HFFc6 (cell line): ENCODE measurements at regions not wholly inside any gene's neighbourhood (a gene's known extent, or its start where the extent isn't known, plus 50 kb on each side); places are given as distances from the start of the nearest gene placed in this dataset.

ENCODE experiments used
- DNase-seq: peaks from one replicate; pipeline ENCODE4 v3.0.0-alpha.2; 2018
- H3K27ac Mint-ChIP-seq: 2 replicates; pipeline ENCODE4 v1.8.0; 2020; ENCODE audit warnings: mild to moderate bottlenecking, mixed read lengths
- H3K27me3 Mint-ChIP-seq: 2 replicates; pipeline ENCODE4 v1.8.0; 2021; ENCODE audit warnings: mild to moderate bottlenecking, moderate library complexity, mixed read lengths; ENCODE audit not compliant: insufficient read depth
- H3K36me3 Mint-ChIP-seq: 2 replicates; pipeline ENCODE4 v1.8.0; 2021; ENCODE audit warnings: low read depth, mixed read lengths
- H3K4me1 Mint-ChIP-seq: 2 replicates; pipeline ENCODE4 v1.8.0; 2020; ENCODE audit warnings: low read depth, mixed read lengths
- H3K4me3 Mint-ChIP-seq: 2 replicates; pipeline ENCODE4 v1.8.0; 2020; ENCODE audit warnings: mild to moderate bottlenecking, moderate library complexity, mixed read lengths
- H3K9me3 Mint-ChIP-seq: 2 replicates; pipeline ENCODE4 v1.8.0; 2020; ENCODE audit warnings: mild to moderate bottlenecking, mixed read lengths
- TF ChIP-seq, protein P1 (sequence below): fragments of 200-600 bp; sonication (generic); IDR thresholded peaks from 2 replicates; pipeline ENCODE4 v1.5.0; 2021; ENCODE audit warnings: antibody characterized with exemption, mild to moderate bottlenecking

DNA sequence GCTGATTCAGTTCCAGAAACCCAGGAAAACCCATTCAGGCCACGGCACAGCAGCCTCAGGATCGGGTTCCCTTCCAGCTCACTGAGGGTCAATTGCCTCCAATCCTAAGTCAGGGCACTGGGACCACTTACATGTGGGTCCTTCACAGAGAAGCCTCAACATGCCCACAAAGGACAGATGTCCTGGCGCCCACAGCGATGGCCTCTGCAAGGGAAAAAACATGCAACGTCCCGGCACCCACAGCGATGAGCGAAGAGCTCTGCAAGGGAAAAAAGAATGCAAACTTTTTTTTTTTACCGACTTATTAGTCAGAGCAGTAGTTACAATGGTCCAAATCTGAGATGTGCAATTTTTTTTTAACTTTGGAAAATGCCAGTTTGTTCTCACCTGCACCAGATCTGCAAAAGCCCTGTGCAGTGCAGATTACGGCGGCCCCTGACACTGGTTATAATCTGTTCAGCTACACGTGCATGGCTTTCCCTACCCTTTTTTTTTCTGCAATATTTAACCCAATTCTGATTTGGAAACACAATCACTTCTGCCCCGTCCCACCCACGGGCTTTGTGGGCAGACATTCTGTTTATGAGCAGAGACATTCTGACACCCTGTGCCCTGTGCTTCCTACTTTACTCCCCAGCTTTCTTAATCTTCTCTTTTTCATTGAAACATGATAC is 159.3 kb upstream of the SALL3 start:
- Mint-ChIP-seq H3K36me3 (no peaks in the 10 kb centered on the region), H3K27ac (no peak overlapping the region), H3K4me3 (no peak overlapping the region), H3K4me1 (no peaks in the 10 kb centered on the region), H3K27me3 (peaks cover 7% of the 10 kb centered on the region; the same call in 1 of the 2 replicates), H3K9me3 (peaks cover 47% of the 10 kb centered on the region)
- TF ChIP-seq, protein P1, sequence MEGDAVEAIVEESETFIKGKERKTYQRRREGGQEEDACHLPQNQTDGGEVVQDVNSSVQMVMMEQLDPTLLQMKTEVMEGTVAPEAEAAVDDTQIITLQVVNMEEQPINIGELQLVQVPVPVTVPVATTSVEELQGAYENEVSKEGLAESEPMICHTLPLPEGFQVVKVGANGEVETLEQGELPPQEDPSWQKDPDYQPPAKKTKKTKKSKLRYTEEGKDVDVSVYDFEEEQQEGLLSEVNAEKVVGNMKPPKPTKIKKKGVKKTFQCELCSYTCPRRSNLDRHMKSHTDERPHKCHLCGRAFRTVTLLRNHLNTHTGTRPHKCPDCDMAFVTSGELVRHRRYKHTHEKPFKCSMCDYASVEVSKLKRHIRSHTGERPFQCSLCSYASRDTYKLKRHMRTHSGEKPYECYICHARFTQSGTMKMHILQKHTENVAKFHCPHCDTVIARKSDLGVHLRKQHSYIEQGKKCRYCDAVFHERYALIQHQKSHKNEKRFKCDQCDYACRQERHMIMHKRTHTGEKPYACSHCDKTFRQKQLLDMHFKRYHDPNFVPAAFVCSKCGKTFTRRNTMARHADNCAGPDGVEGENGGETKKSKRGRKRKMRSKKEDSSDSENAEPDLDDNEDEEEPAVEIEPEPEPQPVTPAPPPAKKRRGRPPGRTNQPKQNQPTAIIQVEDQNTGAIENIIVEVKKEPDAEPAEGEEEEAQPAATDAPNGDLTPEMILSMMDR: no peak
- no peak for DNase-seq

DNA sequence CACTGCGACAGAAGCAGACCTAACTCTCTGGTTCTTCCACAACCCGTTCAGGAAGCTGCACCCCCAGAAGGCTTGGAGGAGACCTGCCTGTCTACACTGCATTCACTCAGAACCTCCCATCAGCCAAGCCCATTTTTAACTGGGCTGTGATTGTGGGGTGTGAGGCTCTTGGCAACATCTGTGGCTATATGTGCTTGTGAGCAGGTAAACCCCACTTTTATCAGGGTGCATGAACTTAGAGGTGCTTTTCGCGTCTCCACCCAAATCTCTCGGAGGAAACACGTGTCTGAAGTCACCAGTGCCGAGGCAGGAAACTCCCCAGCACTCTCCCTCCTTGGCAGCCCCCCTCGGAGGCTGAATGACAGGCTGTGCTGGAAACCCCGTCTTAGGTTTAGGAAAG is 158.2 kb upstream of the SALL3 start:
- no peak overlapping the region for H3K27ac Mint-ChIP-seq
- TF ChIP-seq, protein P1: no peak
- peaks cover 7% of the 10 kb centered on the region; the same call in 1 of the 2 replicates for H3K27me3 Mint-ChIP-seq
- peaks cover 48% of the 10 kb centered on the region for H3K9me3 Mint-ChIP-seq
- no peak overlapping the region for H3K4me3 Mint-ChIP-seq
- no peak for DNase-seq
- H3K36me3 Mint-ChIP-seq: 0 out of 2 replicates have a peak, but pooled peaks cover 4% of the 10 kb centered on the region
- no peaks in the 10 kb centered on the region for H3K4me1 Mint-ChIP-seq

DNA sequence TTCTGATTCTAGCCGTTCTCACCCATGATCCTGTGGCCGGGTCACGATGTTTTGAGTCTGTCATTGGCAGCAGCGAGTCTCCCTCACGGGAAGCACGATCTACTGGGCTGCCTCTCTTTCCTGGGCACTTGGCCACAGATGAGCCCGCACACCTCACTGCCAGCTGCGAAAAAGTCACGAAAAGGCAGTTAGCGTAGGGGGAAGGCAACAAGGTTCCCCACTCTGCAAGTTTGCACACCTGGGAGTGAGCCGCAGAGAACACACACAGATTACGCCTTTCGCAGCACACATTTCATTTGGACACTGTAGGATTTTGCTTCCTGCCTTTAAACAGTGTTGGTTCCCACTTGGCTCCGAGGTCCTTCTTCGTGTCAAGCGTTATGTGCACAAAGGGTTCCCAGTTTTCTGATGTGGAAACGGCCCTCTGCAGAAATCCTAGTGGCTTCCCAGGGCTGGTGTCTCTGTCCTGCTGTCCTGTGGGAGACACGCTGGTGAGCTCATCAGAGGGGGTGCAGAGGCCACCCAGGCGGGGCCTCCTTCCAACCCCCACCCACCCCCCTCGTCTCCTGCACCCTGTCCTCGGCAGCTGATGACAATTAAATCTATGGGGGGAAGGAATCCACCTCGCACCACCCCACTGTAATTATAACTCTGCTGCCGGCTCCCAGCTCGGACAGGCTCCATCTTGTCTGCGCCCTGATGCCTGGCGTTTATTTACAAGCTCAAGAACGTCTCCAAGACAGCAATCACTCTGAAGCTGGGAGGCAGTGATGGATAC is 157.3 kb upstream of the SALL3 start:
- H3K9me3 Mint-ChIP-seq: peaks cover 49% of the 10 kb centered on the region
- peaks cover 4% of the 10 kb centered on the region; the same call in 1 of the 2 replicates for H3K36me3 Mint-ChIP-seq
- H3K4me1 Mint-ChIP-seq: no peaks in the 10 kb centered on the region
- H3K27ac Mint-ChIP-seq: no peak overlapping the region
- peaks cover 7% of the 10 kb centered on the region; the same call in 1 of the 2 replicates for H3K27me3 Mint-ChIP-seq
- TF ChIP-seq, protein P1: no peak
- H3K4me3 Mint-ChIP-seq: no peak overlapping the region
- no peak for DNase-seq

DNA sequence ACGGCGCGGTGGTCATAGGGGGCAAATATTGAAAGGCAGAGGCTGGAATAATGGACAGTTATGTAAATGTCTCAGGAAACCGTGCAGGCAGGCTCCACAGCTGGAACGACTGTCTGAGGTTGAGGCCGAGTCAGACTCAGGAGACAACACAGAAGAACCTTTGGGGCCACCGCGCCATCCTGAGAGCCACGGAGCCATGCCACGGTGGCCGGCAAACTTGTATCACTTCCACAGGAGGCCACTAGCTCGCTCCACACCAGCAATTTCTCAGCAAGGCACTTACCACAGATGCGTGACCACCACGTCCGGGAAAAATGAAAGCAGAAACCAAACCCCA is 156.7 kb upstream of the SALL3 start:
- Mint-ChIP-seq H3K9me3 (peaks cover 50% of the 10 kb centered on the region), H3K36me3 (peaks cover 8% of the 10 kb centered on the region; the same call in 1 of the 2 replicates), H3K27ac (no peak overlapping the region), H3K27me3 (peaks cover 7% of the 10 kb centered on the region; the same call in 1 of the 2 replicates), H3K4me3 (no peak overlapping the region), H3K4me1 (no peaks in the 10 kb centered on the region)
- no peak for DNase-seq
- TF ChIP-seq, protein P1: no peak

DNA sequence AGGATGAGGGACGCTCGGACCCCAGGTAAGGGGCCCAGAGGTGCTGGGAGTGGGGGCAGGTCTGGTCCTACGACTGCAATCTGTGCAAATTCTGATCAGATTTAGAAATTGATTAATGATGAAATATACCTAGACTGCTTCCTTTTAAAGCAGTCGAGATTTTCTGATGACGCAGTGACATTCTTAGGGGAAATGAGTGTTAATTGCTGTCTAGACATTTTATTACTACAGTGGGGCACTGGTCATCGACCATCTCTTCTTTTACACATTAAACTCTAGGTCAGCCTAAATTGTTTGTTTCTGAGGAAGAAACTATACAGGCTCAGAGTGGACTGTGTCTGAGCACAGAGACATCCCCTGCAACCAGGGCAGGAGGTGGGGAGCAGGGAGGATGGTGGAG is 154.4 kb upstream of the SALL3 start:
- no peaks in the 10 kb centered on the region for H3K4me1 Mint-ChIP-seq
- peaks cover 7% of the 10 kb centered on the region; the same call in 1 of the 2 replicates for H3K27me3 Mint-ChIP-seq
- TF ChIP-seq, protein P1: no peak
- no peak overlapping the region for H3K27ac Mint-ChIP-seq
- peaks cover 51% of the 10 kb centered on the region for H3K9me3 Mint-ChIP-seq
- no peak overlapping the region for H3K4me3 Mint-ChIP-seq
- peaks cover 8% of the 10 kb centered on the region; the same call in 1 of the 2 replicates for H3K36me3 Mint-ChIP-seq
- DNase-seq: no peak
